ENCODE measurements at regions not wholly inside any gene's neighbourhood (a gene's known extent, or its start where the extent isn't known, plus 50 kb on each side); places are given as distances from the start of the nearest gene placed in this dataset.

DNA sequence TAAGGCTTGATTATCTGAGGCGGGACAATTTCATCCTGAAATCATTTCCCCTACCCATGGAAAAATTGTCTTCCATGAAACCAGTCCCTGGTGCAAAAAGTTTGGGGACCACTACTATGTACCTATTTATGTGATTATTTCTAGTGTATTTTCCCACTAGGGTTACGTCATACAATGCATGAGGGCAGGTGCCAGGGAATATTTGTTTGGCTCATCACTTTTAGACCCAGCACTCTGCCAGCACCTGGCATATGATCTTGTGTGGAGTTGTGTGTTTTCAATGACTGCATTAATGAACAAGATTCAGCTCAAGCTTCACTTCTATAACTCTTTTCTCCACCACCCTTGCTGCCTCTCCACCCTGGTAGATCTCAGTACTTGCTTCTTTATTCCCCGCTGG, 73.3 kb upstream of the TNKS2 start:
- TF ChIP-seq, protein P1, sequence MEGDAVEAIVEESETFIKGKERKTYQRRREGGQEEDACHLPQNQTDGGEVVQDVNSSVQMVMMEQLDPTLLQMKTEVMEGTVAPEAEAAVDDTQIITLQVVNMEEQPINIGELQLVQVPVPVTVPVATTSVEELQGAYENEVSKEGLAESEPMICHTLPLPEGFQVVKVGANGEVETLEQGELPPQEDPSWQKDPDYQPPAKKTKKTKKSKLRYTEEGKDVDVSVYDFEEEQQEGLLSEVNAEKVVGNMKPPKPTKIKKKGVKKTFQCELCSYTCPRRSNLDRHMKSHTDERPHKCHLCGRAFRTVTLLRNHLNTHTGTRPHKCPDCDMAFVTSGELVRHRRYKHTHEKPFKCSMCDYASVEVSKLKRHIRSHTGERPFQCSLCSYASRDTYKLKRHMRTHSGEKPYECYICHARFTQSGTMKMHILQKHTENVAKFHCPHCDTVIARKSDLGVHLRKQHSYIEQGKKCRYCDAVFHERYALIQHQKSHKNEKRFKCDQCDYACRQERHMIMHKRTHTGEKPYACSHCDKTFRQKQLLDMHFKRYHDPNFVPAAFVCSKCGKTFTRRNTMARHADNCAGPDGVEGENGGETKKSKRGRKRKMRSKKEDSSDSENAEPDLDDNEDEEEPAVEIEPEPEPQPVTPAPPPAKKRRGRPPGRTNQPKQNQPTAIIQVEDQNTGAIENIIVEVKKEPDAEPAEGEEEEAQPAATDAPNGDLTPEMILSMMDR (IDR thresholded peaks at IDR 0.05): no peak
- no peak for TF ChIP-seq POLR2A (IDR thresholded peaks at IDR 0.05)

All from Peyer's patch (tissue), 4 donors.